GM18502 (cell line): ENCODE measurements at regions not wholly inside any gene's neighbourhood (a gene's known extent, or its start where the extent isn't known, plus 50 kb on each side); places are given as distances from the start of the nearest gene placed in this dataset.

ENCODE experiments used
- ATAC-seq: cut with Tn5 transposase; IDR thresholded peaks from one replicate; pipeline ENCODE4 v1.9.1; 2021; ENCODE audit warnings: mild to moderate bottlenecking; ENCODE audit not compliant: unreplicated experiment, poor library complexity

- no peak for ATAC-seq
Observed at GRCh38 chr18:10400534-10401307, 53.7 kb upstream of the APCDD1 start.

DNA sequence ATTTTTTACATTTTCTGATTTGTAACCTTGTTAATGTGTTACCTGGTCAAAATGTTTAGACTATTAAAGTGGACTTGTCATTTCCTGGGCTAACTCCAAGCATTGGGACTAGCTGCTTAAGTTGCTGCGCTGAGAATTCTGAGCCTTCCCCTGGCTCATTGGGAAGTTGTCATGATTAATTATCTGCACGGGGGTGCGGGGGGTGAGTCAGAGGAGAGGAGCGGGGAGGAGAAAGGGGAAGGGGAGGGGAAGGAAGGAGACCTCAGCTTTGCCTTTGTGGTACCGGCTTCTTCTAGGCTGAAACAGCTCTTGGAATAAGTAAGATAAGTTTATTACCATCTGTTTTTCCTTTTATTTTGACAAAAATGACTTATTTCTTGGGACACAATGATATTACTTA, 52.9 kb upstream of the APCDD1 start:
- no peak for ATAC-seq

- no peak for ATAC-seq
Observed at GRCh38 chr18:10401930-10402329, 52.5 kb upstream of the APCDD1 start.

DNA sequence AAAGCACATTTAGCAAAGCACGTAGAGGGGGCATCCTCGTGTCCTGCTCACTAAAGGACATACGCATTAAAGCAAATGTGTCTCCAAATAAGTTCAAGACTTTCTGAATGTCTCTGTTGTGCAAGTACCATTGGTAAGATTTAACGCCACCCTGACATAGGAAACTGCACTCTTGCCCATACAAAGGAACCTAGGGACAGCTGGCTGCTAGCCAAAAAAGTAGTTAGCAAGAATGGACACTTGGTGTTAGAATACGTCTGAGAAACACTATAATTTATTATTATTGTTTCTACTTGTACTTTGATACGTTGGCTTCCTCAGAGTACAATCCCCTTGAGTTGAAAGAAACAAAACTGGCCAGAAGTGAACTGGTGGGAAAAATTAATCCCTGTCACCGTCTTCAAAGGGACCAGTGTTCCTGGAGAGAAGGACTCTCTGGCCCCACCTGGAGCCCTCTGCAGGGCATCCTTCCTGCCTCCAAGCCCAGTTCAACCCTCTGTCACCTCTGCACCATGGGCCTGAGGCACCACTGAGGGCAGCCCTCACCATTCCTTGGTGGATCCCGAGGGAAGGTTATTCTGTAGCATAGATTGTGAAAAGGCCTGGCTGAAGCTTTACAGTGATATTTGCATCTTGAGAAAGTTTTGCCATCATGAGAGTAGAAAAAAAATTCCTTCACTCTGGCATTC, 51.4 kb upstream of the APCDD1 start:
- no peak for ATAC-seq

DNA sequence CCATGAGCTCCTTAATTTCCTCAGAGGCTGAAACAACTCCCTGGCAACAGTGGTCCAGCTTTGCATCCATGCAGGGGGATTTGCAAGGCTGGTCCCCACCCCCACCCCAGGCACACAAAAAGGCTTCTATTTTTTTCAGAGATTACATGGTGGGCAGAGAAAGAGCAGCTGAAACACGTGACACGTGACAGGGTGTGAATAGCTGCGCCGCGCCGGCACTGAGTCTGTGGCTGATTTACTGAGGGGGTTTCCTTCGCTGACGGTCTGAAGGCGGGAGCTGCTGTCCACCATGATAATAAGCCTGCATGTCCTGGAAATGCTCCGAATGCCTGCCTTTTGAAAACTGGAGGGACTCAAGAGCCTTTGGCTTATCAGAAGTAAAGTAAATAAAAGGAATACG, 50.7 kb upstream of the APCDD1 start:
- ATAC-seq: no peak

DNA sequence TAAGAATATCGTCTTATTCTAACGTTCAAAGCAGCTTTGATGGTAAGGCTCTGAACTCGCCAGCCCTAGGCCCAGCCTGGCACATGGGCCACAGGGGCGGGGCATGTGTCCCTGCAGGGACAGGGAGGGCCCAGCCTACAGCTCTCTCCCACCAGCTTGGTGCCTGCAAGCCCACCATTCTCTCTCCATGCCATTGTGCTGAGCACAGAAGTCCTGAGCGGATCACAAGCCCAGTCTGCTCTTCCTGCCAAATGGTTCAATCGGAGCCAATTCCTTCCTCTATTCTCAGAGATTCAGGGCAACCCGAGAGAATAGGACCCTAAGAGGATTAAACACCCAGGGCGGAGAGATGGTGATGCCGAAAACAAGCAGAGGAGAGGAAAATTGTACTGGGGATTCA, 50.3 kb upstream of the APCDD1 start:
- ATAC-seq: no peak
